ENCODE measurements at regions not wholly inside any gene's neighbourhood (a gene's known extent, or its start where the extent isn't known, plus 50 kb on each side); places are given as distances from the start of the nearest gene placed in this dataset.

DNA sequence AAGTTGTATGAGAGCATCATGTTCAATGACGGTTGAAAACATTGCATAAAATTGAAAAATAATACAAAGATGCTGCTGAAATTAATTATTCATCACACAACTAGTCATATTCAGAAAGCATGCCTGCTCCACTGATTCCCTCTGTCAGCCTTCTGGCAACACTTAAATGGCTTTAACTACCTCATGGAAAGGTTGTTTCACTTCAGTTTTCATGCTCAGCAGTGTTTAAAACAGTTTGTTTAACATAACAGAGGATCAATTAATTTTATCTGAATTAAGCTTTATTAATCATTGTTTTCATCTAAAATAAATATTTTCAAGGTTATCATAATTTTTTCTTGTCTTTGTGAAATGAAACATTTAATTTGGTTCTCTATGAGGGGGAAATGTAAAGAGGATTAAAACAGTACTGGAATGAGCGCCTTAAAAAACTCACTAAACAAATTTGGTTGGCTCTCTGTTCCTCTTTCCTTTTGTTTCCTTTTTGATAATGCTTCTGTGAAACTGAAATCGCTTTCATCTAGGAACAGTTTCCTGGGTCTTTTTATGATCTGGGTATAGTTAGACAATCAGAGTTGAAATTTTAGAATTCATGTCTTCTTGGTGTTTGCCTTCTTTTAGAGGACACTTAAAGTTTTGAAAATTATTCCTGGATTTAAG is 427.4 kb downstream of the SH2D4B start:
- no peak overlapping the region for H4K8ac ChIP-seq (ENCODE audit: low read depth in 2 of 2, low read length in 2 of 2)
- H3K4ac ChIP-seq (ENCODE audit: low read depth, low read length) = no peak overlapping the region
- no peak overlapping the region for H2AK9ac ChIP-seq (replicated peaks; ENCODE audit: low read depth, low read length, poor library complexity)
- DNase-seq (no peak), ATAC-seq (ENCODE audit: low read depth) (no peak)
- no peak overlapping the region for H3K4me3 ChIP-seq (ENCODE audit: insufficient read depth, low read depth, low read length)
- no peak overlapping the region for H3K23ac ChIP-seq (ENCODE audit: low read depth, low read length)
- no peak overlapping the region for H3K27ac ChIP-seq (ENCODE audit: insufficient read depth, low read length)
- intact Hi-C loops (cut with micrococcal nuclease) (no loop called here), dilution Hi-C loops (cut with HindIII; ENCODE audit: low sequenced_read_pairs, unreplicated experiment) (no loop called here), in situ Hi-C loops (cut with MboI; ENCODE audit: low sequenced_read_pairs) (no loop called here)
- no peak overlapping the region for H3K14ac ChIP-seq (replicated peaks; ENCODE audit: low read depth, low read length)
- H3K9me3 ChIP-seq (ENCODE audit: control insufficient read depth, insufficient read depth, low read length) = no peaks in the 10 kb centered on the region; the same call in 1 of the 2 replicates
- H3K56ac ChIP-seq (ENCODE audit: extremely low read depth, insufficient read depth, low read length) = no peak overlapping the region
- H3K27me3 ChIP-seq (ENCODE audit: control insufficient read depth, insufficient read depth, low read length) = no peaks in the 10 kb centered on the region
- no TSS peak for BruUV-seq (replicated peaks)
- H2AK5ac ChIP-seq (ENCODE audit: low read depth, low read length) = no peak overlapping the region
- POLR2A ChIA-PET (ENCODE audit: unreplicated experiment) = no interaction called here
- WGBS, 2 experiments (ENCODE audit: extremely low coverage in 2 of 2, insufficient read length in 1 of 2) = no CpG with 5 or more reads among the region's 3 CpGs
- TF ChIP-seq CHD1 (IDR thresholded peaks at IDR 0.05; ENCODE audit: low read depth, low read length) (no peak), RAD21 (IDR thresholded peaks at IDR 0.05; ENCODE audit: low read length) (no peak), BHLHE40 (IDR thresholded peaks at IDR 0.05; ENCODE audit: low read depth, low read length) (no peak)
- H4K91ac ChIP-seq (ENCODE audit: insufficient read depth, low read depth, low read length) = no peak overlapping the region
- H2BK15ac ChIP-seq (ENCODE audit: low read depth, low read length) = no peak overlapping the region
- no peak overlapping the region for H2BK120ac ChIP-seq (ENCODE audit: low read depth, low read length)
- H3K4me1 ChIP-seq (ENCODE audit: control insufficient read depth, insufficient read depth, low read length) = no peaks in the 10 kb centered on the region
- no peak overlapping the region for H3K4me2 ChIP-seq (ENCODE audit: low read depth, low read length)
- no peaks in the 10 kb centered on the region for H4K20me1 ChIP-seq (ENCODE audit: insufficient read depth, low read length)
- H2BK20ac ChIP-seq (ENCODE audit: low read depth, low read length) = no peak overlapping the region
- no peak overlapping the region for H2AFZ ChIP-seq (replicated peaks; ENCODE audit: low read length, poor library complexity)
- H3K9ac ChIP-seq (ENCODE audit: low read depth, low read length) = no peak overlapping the region
- no peaks in the 10 kb centered on the region for H3K9me1 ChIP-seq (ENCODE audit: insufficient read depth, low read length)
- H4K5ac ChIP-seq (ENCODE audit: low read depth, low read length) = no peak overlapping the region
- H2BK5ac ChIP-seq (ENCODE audit: low read depth, low read length, poor library complexity, severe bottlenecking) = no peak overlapping the region
- H3K36me3 ChIP-seq (ENCODE audit: control insufficient read depth, insufficient read depth, low read length) = no peaks in the 10 kb centered on the region
- CTCF ChIA-PET = no interaction called here
- H3K79me1 ChIP-seq (ENCODE audit: low read depth in 1 of 2, low read length in 2 of 2) = no peaks in the 10 kb centered on the region
- no peak overlapping the region for H3K18ac ChIP-seq (ENCODE audit: low read depth, low read length)

All from IMR-90 (cell line).